Caki2 (cell line): ENCODE measurements at regions not wholly inside any gene's neighbourhood (a gene's known extent, or its start where the extent isn't known, plus 50 kb on each side); places are given as distances from the start of the nearest gene placed in this dataset.
"Not testable (repeated sequence)": the region's sequence is repeated elsewhere in the genome, so short reads cannot be mapped to it uniquely, and the experiment has no call there.

Experiments used
- DNase-seq: peaks from one replicate; pipeline ENCODE4 v3.0.0-alpha.2; 2015; ENCODE audit warnings: low read depth
- in situ Hi-C: cut with HindIII; loops from 2 replicates; pipeline ENCODE4 v1.10.0; 2016; ENCODE audit warnings: low sequenced_read_pairs, low pct_unique_long_range_greater_than_20kb, mixed read lengths

DNA sequence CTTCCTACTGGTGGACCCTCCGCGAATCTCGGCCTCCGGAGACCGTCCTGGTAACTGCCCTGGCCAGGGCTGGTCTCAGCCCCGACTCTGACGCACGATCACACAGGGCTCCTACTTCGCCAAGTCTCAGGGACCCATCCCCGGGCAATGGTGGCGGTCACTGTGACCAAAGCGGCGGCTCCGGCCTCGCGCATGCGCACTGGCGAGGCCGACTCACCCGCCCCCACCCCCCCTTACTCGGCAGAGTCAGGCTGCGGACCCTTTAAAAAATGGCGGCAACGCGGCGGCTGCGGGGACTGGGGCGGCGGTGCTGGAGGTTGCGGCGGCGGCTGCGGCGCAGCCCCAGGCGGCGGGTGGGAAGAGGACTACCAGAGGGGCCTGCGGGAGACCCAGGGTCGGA lies 1581.3 kb downstream of the FOXD4L5 start:
- DNase-seq, in situ Hi-C loops: not testable (repeated sequence)

DNA sequence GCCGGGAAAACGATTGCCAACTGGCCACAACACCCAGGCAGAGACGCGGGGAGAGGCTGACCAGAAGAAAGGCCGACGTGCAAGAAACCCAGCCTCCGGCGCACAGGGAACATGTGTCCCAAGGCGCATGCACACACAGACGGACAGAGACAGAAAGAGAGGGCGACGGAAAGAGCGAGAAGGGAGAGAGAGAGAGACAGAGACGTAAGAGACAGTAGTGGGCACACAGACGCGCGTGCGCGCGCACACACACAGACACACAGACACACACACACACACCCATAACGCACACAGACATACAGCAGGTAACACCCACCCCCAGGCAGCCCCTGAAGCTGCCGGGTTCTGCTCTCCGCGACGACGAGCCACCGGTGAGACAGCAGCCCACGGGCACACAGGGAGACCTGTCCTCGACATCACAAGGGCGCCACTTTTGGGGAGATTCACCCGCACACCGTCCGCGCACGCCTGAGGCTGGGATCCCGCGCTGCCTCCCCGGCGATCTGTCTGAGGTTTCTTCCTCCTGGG lies 1581.8 kb downstream of the FOXD4L5 start:
- in situ Hi-C loops, DNase-seq: not testable (repeated sequence)
